WERI-Rb-1 (cell line): ENCODE measurements at regions not wholly inside any gene's neighbourhood (a gene's known extent, or its start where the extent isn't known, plus 50 kb on each side); places are given as distances from the start of the nearest gene placed in this dataset.
"Not testable (repeated sequence)": the region's sequence is repeated elsewhere in the genome, so short reads cannot be mapped to it uniquely, and the experiment has no call there.

ENCODE experiments used
- DNase-seq: peaks from one replicate; pipeline ENCODE4 v3.0.0-alpha.2; 2020
- H3K27ac ChIP-seq: fragments of 250-450 bp; sonication (Bioruptor Pico); 2 replicates; pipeline ENCODE4 v1.5.1; 2020; ENCODE audit warnings: mild to moderate bottlenecking, moderate library complexity
- H3K27me3 ChIP-seq: fragments of 250-450 bp; sonication (Bioruptor Pico); 2 replicates; pipeline ENCODE4 v1.5.1; 2021; ENCODE audit warnings: mild to moderate bottlenecking, low read depth, moderate library complexity; ENCODE audit not compliant: insufficient read depth, severe bottlenecking
- H3K36me3 ChIP-seq: fragments of 250-450 bp; sonication (Bioruptor Pico); 2 replicates; pipeline ENCODE4 v1.5.1; 2020; ENCODE audit warnings: mild to moderate bottlenecking, moderate library complexity
- H3K4me3 ChIP-seq: 2 replicates; pipeline ENCODE4 v1.5.1; 2011; ENCODE audit warnings: low read depth, mild to moderate bottlenecking, control low read depth, low read length
- H3K9me3 ChIP-seq: fragments of 250-450 bp; sonication (Bioruptor Pico); 2 replicates; pipeline ENCODE4 v1.5.1; 2021; ENCODE audit warnings: mild to moderate bottlenecking, moderate library complexity; ENCODE audit not compliant: severe bottlenecking
- CTCF ChIP-seq: IDR thresholded peaks from 2 replicates; pipeline ENCODE4 v1.5.1; 2011; ENCODE audit warnings: low read depth, mild to moderate bottlenecking, control low read depth, inconsistent platforms, low read length

- H3K4me3 ChIP-seq, result no peak overlapping the region
- DNase-seq, result no peak
- TF ChIP-seq CTCF, result no peak
- H3K9me3 ChIP-seq, result no peaks in the 10 kb centered on the region
- no peaks in the 10 kb centered on the region for H3K36me3 ChIP-seq
- H3K27me3 ChIP-seq, result no peaks in the 10 kb centered on the region
- H3K27ac ChIP-seq, result no peak overlapping the region
Observed at GRCh38 chr11:121907379-121907778, 208.6 kb downstream of the BLID start.

- Histone ChIP-seq H3K4me3 (no peak overlapping the region), H3K9me3 (no peaks in the 10 kb centered on the region), H3K27ac (no peak overlapping the region), H3K27me3 (peaks cover 8% of the 10 kb centered on the region), H3K36me3 (no peaks in the 10 kb centered on the region)
- no peak for TF ChIP-seq CTCF
- DNase-seq, result no peak
Observed at GRCh38 chr11:121904148-121904547, 211.9 kb downstream of the BLID start.

GRCh38 chr11:121901886-121902285, 214.1 kb downstream of the BLID start:
- Histone ChIP-seq H3K27me3 (peaks cover 8% of the 10 kb centered on the region), H3K9me3 (no peaks in the 10 kb centered on the region), H3K4me3 (no peak overlapping the region), H3K27ac (no peak overlapping the region), H3K36me3 (no peaks in the 10 kb centered on the region)
- no peak for DNase-seq
- no peak for TF ChIP-seq CTCF

- not testable (repeated sequence) for DNase-seq, H3K27me3 ChIP-seq, H3K27ac ChIP-seq, H3K9me3 ChIP-seq, H3K4me3 ChIP-seq, H3K36me3 ChIP-seq
Observed at GRCh38 chr11:121901417-121901816, 214.6 kb downstream of the BLID start.

- Histone ChIP-seq H3K27ac (no peak overlapping the region), H3K27me3 (peaks cover 8% of the 10 kb centered on the region), H3K9me3 (no peaks in the 10 kb centered on the region), H3K4me3 (no peak overlapping the region), H3K36me3 (no peaks in the 10 kb centered on the region)
- DNase-seq, result no peak
- no peak for TF ChIP-seq CTCF
Observed at GRCh38 chr11:121899520-121899919, 216.5 kb downstream of the BLID start.

GRCh38 chr11:121898903-121899302, 217.1 kb downstream of the BLID start:
- TF ChIP-seq CTCF, result no peak
- H3K27me3 ChIP-seq, result peaks cover 8% of the 10 kb centered on the region
- no peaks in the 10 kb centered on the region for H3K9me3 ChIP-seq
- H3K4me3 ChIP-seq, result no peak overlapping the region
- H3K27ac ChIP-seq, result no peak overlapping the region
- H3K36me3 ChIP-seq, result no peaks in the 10 kb centered on the region
- DNase-seq, result no peak

- Histone ChIP-seq H3K4me3 (no peak overlapping the region), H3K27me3 (peaks cover 8% of the 10 kb centered on the region), H3K9me3 (no peaks in the 10 kb centered on the region), H3K36me3 (no peaks in the 10 kb centered on the region), H3K27ac (no peak overlapping the region)
- TF ChIP-seq CTCF, result no peak
- no peak for DNase-seq
Observed at GRCh38 chr11:121895919-121896318, 220.1 kb downstream of the BLID start.
